HG02885 (cell line): ENCODE measurements at regions not wholly inside any gene's neighbourhood (a gene's known extent, or its start where the extent isn't known, plus 50 kb on each side); places are given as distances from the start of the nearest gene placed in this dataset.
"Not testable (repeated sequence)": the region's sequence is repeated elsewhere in the genome, so short reads cannot be mapped to it uniquely, and the experiment has no call there.

Experiments used
- ATAC-seq: cut with Tn5 transposase; IDR thresholded peaks from one replicate; pipeline ENCODE4 v1.9.1; 2021; ENCODE audit warnings: mild to moderate bottlenecking; ENCODE audit not compliant: unreplicated experiment, poor library complexity

GRCh38 chr9:74362423-74362822 is 134.7 kb upstream of the RORB start:
- no peak for ATAC-seq

DNA sequence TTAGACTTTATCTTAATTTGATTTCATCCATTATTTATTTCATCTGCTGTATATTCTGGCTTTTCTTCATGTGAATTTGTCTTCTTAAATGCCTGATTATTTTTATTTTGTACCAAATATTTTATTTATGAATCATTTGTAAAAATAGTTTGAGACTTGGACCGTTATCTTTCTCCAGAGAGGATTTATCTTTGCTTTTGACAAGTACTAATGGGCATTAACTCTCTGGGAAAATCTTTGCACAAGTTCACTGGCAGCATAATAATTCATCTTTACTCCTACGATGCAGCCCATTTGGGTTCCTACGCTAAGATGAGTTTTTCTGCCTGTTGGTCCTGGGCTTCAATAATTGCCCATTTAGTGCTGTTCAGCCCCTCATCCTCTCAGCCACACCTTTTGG is 131.0 kb upstream of the RORB start:
- no peak for ATAC-seq

DNA sequence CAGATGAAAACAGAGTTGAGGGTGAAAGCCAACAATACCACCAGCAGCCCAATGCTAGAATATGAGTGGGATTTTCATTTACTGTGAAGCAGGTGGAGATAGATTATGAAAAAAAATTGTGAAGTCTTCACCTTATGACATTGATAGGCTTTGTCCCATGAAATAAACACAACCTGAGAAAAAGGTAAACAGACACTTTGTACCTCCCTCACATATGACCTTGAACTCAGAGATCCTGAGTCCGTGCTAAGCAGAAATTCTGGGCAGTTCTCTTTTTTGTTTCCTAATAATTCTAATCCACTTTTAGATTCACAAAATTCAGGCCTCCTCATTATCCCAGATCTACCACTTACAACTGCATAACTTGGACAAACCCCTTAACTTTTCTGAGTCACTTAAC is 127.3 kb upstream of the RORB start:
- no peak for ATAC-seq

- no peak for ATAC-seq
Observed at GRCh38 chr9:74373348-74373747, 123.8 kb upstream of the RORB start.

DNA sequence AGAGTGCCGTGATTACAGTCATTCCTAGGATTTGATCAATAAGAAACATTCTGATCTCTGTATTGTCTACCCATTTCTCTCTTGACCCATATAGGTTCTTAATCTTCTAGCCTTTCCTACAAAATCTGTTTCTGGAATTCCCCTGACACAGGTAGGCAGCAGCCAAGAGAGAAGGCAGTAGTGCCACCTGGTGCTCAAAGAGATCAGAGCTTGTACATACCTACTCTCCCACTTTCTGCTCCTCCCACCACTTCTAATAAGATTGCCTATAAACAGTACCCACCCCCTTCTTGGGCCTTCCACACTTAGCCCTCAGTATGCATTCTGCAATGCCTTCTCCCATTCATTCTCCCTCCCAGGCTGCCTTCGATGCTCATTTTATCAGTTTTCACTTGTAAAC is 117.4 kb upstream of the RORB start:
- ATAC-seq, result no peak

DNA sequence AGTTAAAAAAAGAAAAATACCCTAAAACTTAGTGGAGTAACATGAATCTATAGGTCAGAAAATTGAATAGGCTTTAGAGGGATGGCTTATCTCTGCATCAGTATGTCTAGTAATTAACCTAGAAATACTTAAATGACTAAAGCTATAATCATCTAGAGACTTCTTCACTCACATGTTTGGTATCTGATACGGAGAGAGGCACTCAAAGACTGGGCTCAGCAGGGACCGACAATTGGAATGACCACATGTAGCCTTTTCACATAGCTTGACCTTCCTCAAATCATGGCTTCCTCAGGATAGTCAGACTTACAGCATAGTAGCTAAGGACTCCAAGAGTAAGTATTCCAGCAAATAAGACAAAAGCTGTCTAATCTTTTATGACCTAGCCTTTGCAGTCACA is 105.3 kb upstream of the RORB start:
- no peak for ATAC-seq

GRCh38 chr9:74403581-74403980 is 93.6 kb upstream of the RORB start:
- no peak for ATAC-seq

DNA sequence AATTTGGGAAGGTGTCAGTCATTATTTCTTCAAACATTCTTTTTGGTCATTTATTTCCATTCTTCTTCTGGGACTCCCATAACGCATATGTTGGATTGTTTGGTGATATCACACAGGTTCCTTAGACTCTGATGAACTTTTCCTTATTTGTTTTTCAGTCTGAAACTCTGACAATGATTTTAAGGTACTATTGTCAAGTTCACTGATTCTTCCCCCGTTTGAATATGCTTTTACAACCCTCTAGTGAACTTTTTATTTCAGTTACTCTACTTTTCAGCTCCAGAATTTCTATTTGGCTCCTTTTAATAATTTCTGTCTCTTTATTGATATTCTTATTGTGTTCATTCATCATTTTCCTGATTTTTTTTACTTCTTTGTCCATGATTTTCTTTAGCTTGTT is 92.5 kb upstream of the RORB start:
- no peak for ATAC-seq

DNA sequence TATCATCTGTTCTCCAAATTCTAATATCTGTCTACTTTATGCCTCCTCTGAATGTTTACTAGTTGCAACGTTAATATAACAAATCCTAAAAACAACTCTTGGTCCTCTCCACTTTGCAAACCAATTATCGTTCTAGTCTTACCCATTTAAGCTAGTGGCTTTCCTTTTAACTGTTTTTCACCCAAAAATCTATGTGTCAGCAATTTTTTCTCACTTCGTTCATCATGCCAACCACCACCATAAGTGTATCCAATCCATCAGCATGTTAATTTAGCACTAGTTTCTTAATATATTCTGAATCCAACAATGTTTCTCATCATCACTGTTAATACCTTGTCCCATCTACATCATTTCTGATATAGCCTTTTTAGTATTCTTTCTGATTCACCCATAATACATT is 90.0 kb upstream of the RORB start:
- ATAC-seq, result no peak

GRCh38 chr9:74412236-74412979 is 84.7 kb upstream of the RORB start:
- no peak for ATAC-seq

GRCh38 chr9:74413876-74414275 is 83.3 kb upstream of the RORB start:
- no peak for ATAC-seq

DNA sequence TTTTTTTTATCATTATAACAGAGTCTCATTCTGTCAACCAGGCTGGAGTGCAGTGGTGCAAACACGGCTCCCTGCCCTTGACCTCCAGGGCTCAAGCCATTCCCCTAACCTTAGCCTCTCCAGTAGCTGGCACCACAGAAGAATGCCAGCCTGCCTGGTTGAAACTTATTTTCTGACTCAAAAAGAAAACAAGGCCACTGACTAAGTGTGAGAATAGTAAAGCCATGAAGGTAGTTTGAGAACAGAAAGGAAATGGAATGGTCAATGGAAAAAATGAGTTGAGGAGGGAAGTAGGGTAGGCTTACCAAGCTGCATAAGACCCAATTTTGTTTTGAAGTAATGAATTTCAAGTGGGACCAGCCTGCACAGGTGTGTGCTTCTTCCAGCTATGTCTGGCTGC is 82.8 kb upstream of the RORB start:
- no peak for ATAC-seq

DNA sequence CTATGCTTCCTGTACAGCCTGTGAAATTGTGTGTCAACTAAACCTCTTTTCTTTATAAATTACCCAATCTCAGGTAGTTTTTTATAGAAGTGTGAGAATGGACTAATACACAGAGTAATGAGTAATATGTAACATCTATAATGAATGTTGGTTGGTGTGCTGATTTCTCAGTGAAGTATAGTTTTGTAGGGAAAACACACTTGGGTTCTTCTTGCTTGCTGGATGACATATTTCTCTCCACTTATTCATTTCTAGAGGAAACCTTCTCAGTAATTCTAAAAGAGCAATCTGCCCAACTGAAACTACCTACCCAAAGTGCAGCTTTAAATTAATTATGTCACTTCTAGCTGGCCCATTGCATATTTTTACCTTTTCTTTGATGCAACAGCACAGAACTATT is 81.1 kb upstream of the RORB start:
- no peak for ATAC-seq

GRCh38 chr9:74424488-74424887 is 72.6 kb upstream of the RORB start:
- ATAC-seq, result not testable (repeated sequence)

DNA sequence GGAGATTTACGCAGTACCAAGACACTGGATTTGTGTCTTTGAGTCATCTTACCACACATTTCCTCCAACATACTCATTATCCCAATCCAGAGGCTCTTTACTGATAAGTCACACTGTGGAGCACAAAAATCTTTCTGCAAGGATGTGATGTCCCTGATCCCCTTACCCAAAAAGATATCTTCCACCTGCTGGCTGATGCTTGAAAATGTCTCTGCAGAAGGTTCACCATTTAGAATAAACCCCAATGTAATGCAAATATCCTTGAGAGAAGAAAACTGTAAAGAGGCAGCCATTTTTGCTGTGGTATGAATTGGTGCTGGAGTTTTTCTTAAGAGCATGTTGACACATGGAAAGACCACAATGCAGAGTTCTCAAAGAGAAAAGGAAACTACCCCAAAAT is 65.7 kb upstream of the RORB start:
- no peak for ATAC-seq

GRCh38 chr9:74443036-74443750 is 53.9 kb upstream of the RORB start:
- no peak for ATAC-seq

DNA sequence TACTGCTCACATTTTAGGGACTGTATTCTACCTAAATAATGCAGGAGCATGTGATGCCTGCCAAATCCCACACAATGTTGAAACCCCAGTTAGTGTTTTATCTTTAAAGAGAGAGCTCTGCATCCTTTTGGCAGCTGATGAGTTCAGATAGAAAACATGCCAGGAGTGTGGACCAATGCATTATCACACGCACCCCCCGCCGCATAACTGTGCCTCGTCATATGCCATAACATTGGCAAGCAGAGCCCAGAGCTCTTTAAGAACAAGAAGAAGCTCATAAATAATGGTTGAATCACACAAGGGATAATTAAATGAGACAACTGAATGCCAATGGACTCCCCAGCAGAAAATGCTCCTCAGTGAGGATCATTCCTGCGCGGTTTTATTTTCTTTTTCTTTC is 52.8 kb upstream of the RORB start:
- ATAC-seq, result no peak
